BE2C (cell line): ENCODE measurements at regions not wholly inside any gene's neighbourhood (a gene's known extent, or its start where the extent isn't known, plus 50 kb on each side); places are given as distances from the start of the nearest gene placed in this dataset.
A peak's percentile ranks its signal among the peaks of the same experiment; 100 is the strongest.

ENCODE experiments used
- DNase-seq: peaks from one replicate; pipeline ENCODE4 v3.0.0-alpha.2; 2020
- H3K27me3 ChIP-seq: fragments of 250-450 bp; sonication (Bioruptor Pico); 2 replicates; pipeline ENCODE4 v1.5.1; 2020; ENCODE audit warnings: mild to moderate bottlenecking
- H3K36me3 ChIP-seq: fragments of 250-450 bp; sonication (Bioruptor Pico); 2 replicates; pipeline ENCODE4 v1.5.1; 2020; ENCODE audit warnings: mild to moderate bottlenecking
- H3K4me1 ChIP-seq: fragments of 250-450 bp; sonication (Bioruptor Pico); 2 replicates; pipeline ENCODE4 v1.5.1; 2020
- H3K4me3 ChIP-seq: 2 replicates; pipeline ENCODE4 v1.5.1; 2011; ENCODE audit warnings: low read depth, low read length
- H3K9me3 ChIP-seq: fragments of 250-450 bp; sonication (Bioruptor Pico); 2 replicates; pipeline ENCODE4 v1.5.1; 2020
- TF ChIP-seq, protein P1 (sequence below): IDR thresholded peaks from 2 replicates; pipeline ENCODE4 v1.5.1; 2012; ENCODE audit warnings: mild to moderate bottlenecking, low read depth, low read length

DNA sequence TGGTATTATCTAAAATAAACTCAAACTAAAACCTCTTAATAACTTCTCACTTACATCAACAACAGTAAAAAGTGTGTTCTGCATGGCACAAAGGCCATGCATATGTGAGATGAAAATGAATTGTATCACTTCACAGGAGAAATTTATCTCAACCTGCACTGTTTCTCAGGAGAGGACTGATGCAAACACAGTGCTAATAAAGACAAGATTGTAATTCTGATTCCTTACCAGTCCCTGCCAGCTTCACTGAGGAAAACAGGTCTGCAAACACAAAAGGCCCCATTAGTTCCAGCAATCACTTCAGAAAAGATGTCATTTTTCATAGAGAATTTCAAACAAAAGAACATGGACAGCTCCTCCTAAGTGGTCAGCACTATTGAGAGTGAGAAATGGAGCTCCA lies 117.3 kb upstream of the PDE4D start:
- no peaks in the 10 kb centered on the region for H3K36me3 ChIP-seq
- H3K27me3 ChIP-seq: no peaks in the 10 kb centered on the region; the same call in 1 of the 2 replicates
- H3K9me3 ChIP-seq: no peaks in the 10 kb centered on the region
- no peak for DNase-seq
- H3K4me3 ChIP-seq: no peak overlapping the region
- H3K4me1 ChIP-seq: no peaks in the 10 kb centered on the region
- TF ChIP-seq, protein P1, sequence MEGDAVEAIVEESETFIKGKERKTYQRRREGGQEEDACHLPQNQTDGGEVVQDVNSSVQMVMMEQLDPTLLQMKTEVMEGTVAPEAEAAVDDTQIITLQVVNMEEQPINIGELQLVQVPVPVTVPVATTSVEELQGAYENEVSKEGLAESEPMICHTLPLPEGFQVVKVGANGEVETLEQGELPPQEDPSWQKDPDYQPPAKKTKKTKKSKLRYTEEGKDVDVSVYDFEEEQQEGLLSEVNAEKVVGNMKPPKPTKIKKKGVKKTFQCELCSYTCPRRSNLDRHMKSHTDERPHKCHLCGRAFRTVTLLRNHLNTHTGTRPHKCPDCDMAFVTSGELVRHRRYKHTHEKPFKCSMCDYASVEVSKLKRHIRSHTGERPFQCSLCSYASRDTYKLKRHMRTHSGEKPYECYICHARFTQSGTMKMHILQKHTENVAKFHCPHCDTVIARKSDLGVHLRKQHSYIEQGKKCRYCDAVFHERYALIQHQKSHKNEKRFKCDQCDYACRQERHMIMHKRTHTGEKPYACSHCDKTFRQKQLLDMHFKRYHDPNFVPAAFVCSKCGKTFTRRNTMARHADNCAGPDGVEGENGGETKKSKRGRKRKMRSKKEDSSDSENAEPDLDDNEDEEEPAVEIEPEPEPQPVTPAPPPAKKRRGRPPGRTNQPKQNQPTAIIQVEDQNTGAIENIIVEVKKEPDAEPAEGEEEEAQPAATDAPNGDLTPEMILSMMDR: no peak

- TF ChIP-seq, protein P1: peak; percentile 33
- no peak overlapping the region for H3K4me3 ChIP-seq
- H3K36me3 ChIP-seq: no peaks in the 10 kb centered on the region
- H3K27me3 ChIP-seq: no peaks in the 10 kb centered on the region; the same call in 1 of the 2 replicates
- no peak for DNase-seq
- no peaks in the 10 kb centered on the region for H3K4me1 ChIP-seq
- no peaks in the 10 kb centered on the region for H3K9me3 ChIP-seq
Measured at GRCh38 chr5:60010328-60010727, 116.8 kb upstream of the PDE4D start.

- DNase-seq: no peak
- H3K4me1 ChIP-seq: no peaks in the 10 kb centered on the region
- TF ChIP-seq, protein P1: no peak
- no peaks in the 10 kb centered on the region for H3K9me3 ChIP-seq
- H3K36me3 ChIP-seq: no peaks in the 10 kb centered on the region
- no peak overlapping the region for H3K4me3 ChIP-seq
- no peaks in the 10 kb centered on the region; the same call in 1 of the 2 replicates for H3K27me3 ChIP-seq
Measured at GRCh38 chr5:60007729-60008128, 114.2 kb upstream of the PDE4D start.

- Histone ChIP-seq H3K36me3 (no peaks in the 10 kb centered on the region), H3K4me3 (no peak overlapping the region), H3K27me3 (no peaks in the 10 kb centered on the region), H3K4me1 (no peaks in the 10 kb centered on the region), H3K9me3 (no peaks in the 10 kb centered on the region)
- TF ChIP-seq, protein P1: no peak
- no peak for DNase-seq
Measured at GRCh38 chr5:59999056-59999455, 105.5 kb upstream of the PDE4D start.

DNA sequence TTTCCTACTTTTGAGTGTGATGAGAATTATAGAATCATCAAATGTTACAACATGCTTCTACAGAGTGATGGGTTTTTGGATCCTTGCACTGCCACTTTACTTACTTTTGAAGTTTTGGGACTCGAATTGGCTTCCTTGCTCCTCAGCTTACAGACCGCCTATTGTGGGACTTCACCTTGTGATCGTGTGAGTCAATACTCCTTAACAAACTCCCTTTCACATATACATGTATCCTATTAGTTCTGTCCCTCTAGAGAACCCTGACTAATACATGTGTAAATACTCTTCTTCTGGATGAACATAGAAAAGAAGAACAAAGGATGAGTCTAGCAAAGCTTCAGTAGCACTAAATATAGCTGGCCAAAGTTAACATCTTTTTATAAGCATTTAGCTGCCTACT lies 98.7 kb upstream of the PDE4D start:
- Histone ChIP-seq H3K36me3 (no peaks in the 10 kb centered on the region), H3K4me1 (no peaks in the 10 kb centered on the region), H3K27me3 (peaks cover 4% of the 10 kb centered on the region; the same call in 1 of the 2 replicates), H3K9me3 (no peaks in the 10 kb centered on the region), H3K4me3 (no peak overlapping the region)
- DNase-seq: no peak
- TF ChIP-seq, protein P1: no peak

DNA sequence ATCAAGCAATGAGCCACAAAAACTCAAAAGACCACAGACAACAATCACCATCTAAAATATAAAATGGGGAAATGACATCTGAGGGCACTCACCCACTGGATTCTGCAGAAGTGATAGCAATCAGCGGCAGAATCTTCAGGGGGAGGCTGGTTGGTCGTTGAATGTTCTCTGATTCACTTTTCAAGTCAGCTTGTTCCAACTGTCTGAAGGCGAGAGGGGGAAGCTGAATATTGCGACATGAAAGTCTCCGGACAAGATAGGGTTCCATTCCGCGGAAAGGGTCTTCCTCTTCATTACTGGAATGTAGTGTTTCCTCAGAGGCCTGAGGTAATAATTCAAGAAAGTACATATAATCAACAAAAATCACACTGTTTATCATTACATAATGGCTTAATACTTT lies 94.9 kb upstream of the PDE4D start:
- Histone ChIP-seq H3K4me3 (no peak overlapping the region), H3K27me3 (peaks cover 7% of the 10 kb centered on the region), H3K4me1 (no peaks in the 10 kb centered on the region), H3K36me3 (no peaks in the 10 kb centered on the region), H3K9me3 (no peaks in the 10 kb centered on the region)
- TF ChIP-seq, protein P1: no peak
- no peak for DNase-seq
